Thyroid gland (tissue), 4 donors: ENCODE measurements at regions not wholly inside any gene's neighbourhood (a gene's known extent, or its start where the extent isn't known, plus 50 kb on each side); places are given as distances from the start of the nearest gene placed in this dataset.

Source experiments
- DNase-seq, 2 donors: peaks; one replicate each; pipeline ENCODE4 v3.0.0-alpha.2; 2019
- H3K27ac ChIP-seq, 3 donors: fragments of 200-600 bp; sonication (generic); 1 replicate in 2 of 3; 2 replicates in 1 of 3; pipeline ENCODE4 v1.5.1; 2016 to 2019; ENCODE audit warnings: mild to moderate bottlenecking in 1 of 3, moderate library complexity in 1 of 3
- H3K27me3 ChIP-seq: fragments of 200-600 bp; sonication (generic); one replicate; pipeline ENCODE4 v1.5.1; 2019
- H3K36me3 ChIP-seq, 2 donors: fragments of 200-600 bp; sonication (generic); one replicate each; pipeline ENCODE4 v1.5.1; 2016 to 2019
- H3K4me1 ChIP-seq, 2 donors: fragments of 200-600 bp; sonication (generic); one replicate each; pipeline ENCODE4 v1.5.1; 2017 to 2019
- H3K4me3 ChIP-seq, 3 donors: fragments of 200-600 bp; sonication (generic); replicated peaks in 1 of 3; 1 replicate in 2 of 3; 2 replicates in 1 of 3; pipeline ENCODE4 v1.5.1; 2016; ENCODE audit warnings: mild to moderate bottlenecking in 1 of 3
- H3K9me3 ChIP-seq: fragments of 200-600 bp; sonication (generic); one replicate; pipeline ENCODE4 v1.5.1; 2017
- CTCF ChIP-seq, 6 experiments: fragments of 200-600 bp in 3 of 6; fragments of 450-650 bp in 3 of 6; sonication (generic) in 3 of 6; IDR thresholded peaks; one replicate each; pipeline ENCODE4 v1.5.1; 2016 to 2019; ENCODE audit warnings: antibody characterized with exemption in 6 of 6, mild to moderate bottlenecking in 2 of 6, inconsistent platforms in 1 of 6, moderate library complexity in 1 of 6
- POLR2A ChIP-seq, 2 donors: fragments of 450-650 bp; IDR thresholded peaks; one replicate each; pipeline ENCODE4 v1.6.1; 2017; ENCODE audit warnings: antibody characterized with exemption in 2 of 2, mild to moderate bottlenecking in 2 of 2, moderate library complexity in 1 of 2
- WGBS, 2 donors: methylation state at CpG; one replicate each; pipeline ENCODE4 v1.1.5; 2017; 5-methylcytosine and 5-hydroxymethylcytosine counted together
- intact Hi-C: fragments of 100-400 bp; cut with DNase I; formaldehyde crosslinking; loops from one replicate; pipeline ENCODE4 v1.15.1; 2023

- peaks cover under 1 to 4% of the 10 kb centered on the region in 2 donors for H3K4me1 ChIP-seq
- no peak for DNase-seq
- no peak overlapping the region for H3K4me3 ChIP-seq
- TF ChIP-seq POLR2A (IDR thresholded peaks at IDR 0.05) (no peak), CTCF (IDR thresholded peaks at IDR 0.05) (no peak)
- intact Hi-C loops: no loop called here
- H3K27me3 ChIP-seq: no peaks in the 10 kb centered on the region
- no peaks in the 10 kb centered on the region for H3K9me3 ChIP-seq
- peaks cover 32 to 55% of the 10 kb centered on the region in 2 donors for H3K36me3 ChIP-seq
- H3K27ac ChIP-seq: no peak overlapping the region
- WGBS, 2 donors: 77 to 86% methylated on average over 4 of the region's 4 CpGs
Measured at GRCh38 chr15:62766599-62766998, 275.9 kb upstream of the TPM1 start.

GRCh38 chr15:62769604-62770003 lies 272.9 kb upstream of the TPM1 start:
- 92 to 96% methylated on average over 3 of the region's 3 CpGs for WGBS, 2 donors
- Histone ChIP-seq H3K27ac (no peak overlapping the region), H3K9me3 (no peaks in the 10 kb centered on the region), H3K36me3 (peaks cover 48 to 52% of the 10 kb centered on the region in 2 donors), H3K4me3 (no peak overlapping the region), H3K4me1 (no peaks in the 10 kb centered on the region), H3K27me3 (no peaks in the 10 kb centered on the region)
- intact Hi-C loops: no loop called here
- no peak for DNase-seq
- TF ChIP-seq POLR2A (IDR thresholded peaks at IDR 0.05): no peak
- TF ChIP-seq CTCF (IDR thresholded peaks at IDR 0.05): no peak

- H3K9me3 ChIP-seq: no peaks in the 10 kb centered on the region
- H3K4me1 ChIP-seq: no peaks in the 10 kb centered on the region
- TF ChIP-seq CTCF (IDR thresholded peaks at IDR 0.05): no peak
- TF ChIP-seq POLR2A (IDR thresholded peaks at IDR 0.05): no peak
- H3K27me3 ChIP-seq: no peaks in the 10 kb centered on the region
- H3K36me3 ChIP-seq: peaks cover 44 to 52% of the 10 kb centered on the region in 2 donors
- DNase-seq: no peak
- no peak overlapping the region for H3K27ac ChIP-seq
- 93 to 97% methylated on average over 11 of the region's 11 CpGs for WGBS, 2 donors
- no peak overlapping the region for H3K4me3 ChIP-seq
- intact Hi-C loops: no loop called here
Measured at GRCh38 chr15:62770111-62770660, 272.4 kb upstream of the TPM1 start.

- 89 to 91% methylated on average over 7 of the region's 7 CpGs for WGBS, 2 donors
- no peaks in the 10 kb centered on the region for H3K9me3 ChIP-seq
- H3K27ac ChIP-seq: no peak overlapping the region
- TF ChIP-seq CTCF (IDR thresholded peaks at IDR 0.05) (no peak), POLR2A (IDR thresholded peaks at IDR 0.05) (no peak)
- no peak for DNase-seq
- intact Hi-C loops: no loop called here
- H3K4me1 ChIP-seq: no peaks in the 10 kb centered on the region
- H3K36me3 ChIP-seq: peaks cover 44 to 51% of the 10 kb centered on the region in 2 donors
- H3K4me3 ChIP-seq: no peak overlapping the region
- no peaks in the 10 kb centered on the region for H3K27me3 ChIP-seq
Measured at GRCh38 chr15:62770752-62771151, 271.8 kb upstream of the TPM1 start.

- H3K27ac ChIP-seq: no peak overlapping the region
- H3K4me1 ChIP-seq: no peaks in the 10 kb centered on the region
- H3K27me3 ChIP-seq: no peaks in the 10 kb centered on the region
- no peaks in the 10 kb centered on the region for H3K9me3 ChIP-seq
- intact Hi-C loops: no loop called here
- H3K36me3 ChIP-seq: peaks cover 43 to 46% of the 10 kb centered on the region in 2 donors
- H3K4me3 ChIP-seq: no peak overlapping the region
- DNase-seq: no peak
- no peak for TF ChIP-seq CTCF (IDR thresholded peaks at IDR 0.05)
- TF ChIP-seq POLR2A (IDR thresholded peaks at IDR 0.05): no peak
- 97 to 98% methylated on average over 2 of the region's 2 CpGs for WGBS, 2 donors
Measured at GRCh38 chr15:62771234-62771633, 271.3 kb upstream of the TPM1 start.
